ENCODE measurements at regions not wholly inside any gene's neighbourhood (a gene's known extent, or its start where the extent isn't known, plus 50 kb on each side); places are given as distances from the start of the nearest gene placed in this dataset.

DNA sequence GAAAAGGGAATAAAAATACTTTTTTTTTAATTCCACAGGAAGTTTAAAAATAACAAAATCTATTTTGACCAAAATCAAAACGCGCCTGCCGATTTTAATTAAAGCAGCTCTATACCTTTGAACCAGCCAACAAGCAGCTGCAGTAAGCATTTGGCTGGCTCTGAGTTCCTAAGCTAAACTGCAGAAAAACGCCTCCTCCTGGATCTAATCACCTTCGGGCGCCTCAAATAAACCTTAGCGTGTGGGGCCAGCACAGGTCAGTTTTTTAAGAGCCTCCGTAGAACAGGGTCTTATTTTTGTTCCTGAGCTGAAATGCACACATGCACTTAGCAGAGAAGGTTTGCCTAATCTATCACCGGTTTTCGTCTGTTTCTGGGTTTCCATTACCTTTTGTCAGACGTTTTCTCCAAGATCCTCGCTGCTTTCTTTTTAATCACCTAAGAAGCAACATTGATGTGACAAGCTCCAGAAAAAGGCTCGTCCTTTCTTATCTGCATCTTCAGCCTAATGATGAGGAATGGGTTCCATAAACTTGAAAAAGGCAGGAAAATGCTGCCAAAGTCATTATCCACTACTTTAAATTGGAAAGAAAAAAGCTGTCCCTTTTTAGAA lies 64.7 kb upstream of the HNRNPA3 start:
- no peak for TF ChIP-seq CTCF (conservative IDR thresholded peaks at IDR 0.05; ENCODE audit: control insufficient read depth, insufficient read depth, low read depth, low read length)
- no peak overlapping the region for H3K4me3 ChIP-seq (ENCODE audit: control insufficient read depth, low read depth, low read length)
- no peak for DNase-seq (ENCODE audit: low read depth)

- peak; percentile 91 for TF ChIP-seq CTCF (conservative IDR thresholded peaks at IDR 0.05; ENCODE audit: control insufficient read depth, insufficient read depth, low read depth, low read length)
- peak; percentile 68 for DNase-seq (ENCODE audit: low read depth)
- H3K4me3 ChIP-seq (ENCODE audit: control insufficient read depth, low read depth, low read length) = peak overlapping the region; percentile 23
Measured at GRCh38 chr2:177148477-177149154, 64.0 kb upstream of the HNRNPA3 start.

GRCh38 chr2:177149155-177149503 lies 63.5 kb upstream of the HNRNPA3 start:
- H3K4me3 ChIP-seq (ENCODE audit: control insufficient read depth, low read depth, low read length) = no peak overlapping the region
- no peak for DNase-seq (ENCODE audit: low read depth)
- TF ChIP-seq CTCF (conservative IDR thresholded peaks at IDR 0.05; ENCODE audit: control insufficient read depth, insufficient read depth, low read depth, low read length) = no peak

GRCh38 chr2:177153805-177154204 lies 58.8 kb upstream of the HNRNPA3 start:
- no peak for TF ChIP-seq CTCF (conservative IDR thresholded peaks at IDR 0.05; ENCODE audit: control insufficient read depth, insufficient read depth, low read depth, low read length)
- DNase-seq (ENCODE audit: low read depth) = no peak
- no peak overlapping the region for H3K4me3 ChIP-seq (ENCODE audit: control insufficient read depth, low read depth, low read length)

DNA sequence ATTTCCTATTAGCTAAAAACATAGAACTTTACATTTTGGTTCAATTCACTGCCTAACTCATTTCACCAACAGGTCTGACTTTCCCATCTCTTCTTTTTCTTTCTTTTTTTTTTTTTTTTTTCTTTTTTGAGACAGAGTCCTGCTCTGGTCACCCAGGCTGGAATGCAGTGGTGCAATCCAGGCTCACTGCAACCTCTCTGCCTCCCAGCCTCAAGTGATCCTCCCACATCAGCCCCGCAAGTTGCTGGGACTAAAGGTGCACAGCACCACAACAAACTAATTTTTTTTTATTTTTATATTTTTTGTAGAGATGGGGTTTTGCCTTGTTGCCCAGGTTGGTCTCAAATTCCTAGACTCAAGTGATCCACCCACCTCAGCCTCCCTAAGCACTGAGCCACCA lies 57.8 kb upstream of the HNRNPA3 start:
- no peak overlapping the region for H3K4me3 ChIP-seq (ENCODE audit: control insufficient read depth, low read depth, low read length)
- no peak for TF ChIP-seq CTCF (conservative IDR thresholded peaks at IDR 0.05; ENCODE audit: control insufficient read depth, insufficient read depth, low read depth, low read length)
- no peak for DNase-seq (ENCODE audit: low read depth)

DNA sequence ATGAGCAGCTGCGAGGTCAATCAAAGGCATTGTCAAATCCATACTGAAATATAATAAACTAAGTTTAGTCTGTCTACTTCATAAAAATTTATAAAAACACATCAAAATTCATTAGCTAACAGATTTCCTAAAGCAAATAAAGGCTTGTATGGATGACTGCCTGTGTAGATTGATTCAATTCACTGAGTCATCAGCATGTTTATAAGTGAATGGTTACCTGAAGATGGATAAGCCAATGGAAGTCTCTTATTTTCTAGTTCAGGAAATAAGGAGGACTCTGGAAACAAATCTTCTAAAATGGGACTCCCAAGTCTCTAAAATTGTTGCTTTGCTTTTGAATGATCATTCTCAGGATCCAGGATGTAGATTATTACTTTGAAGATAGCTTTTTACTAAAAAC lies 57.0 kb upstream of the HNRNPA3 start:
- TF ChIP-seq CTCF (conservative IDR thresholded peaks at IDR 0.05; ENCODE audit: control insufficient read depth, insufficient read depth, low read depth, low read length) = no peak
- no peak overlapping the region for H3K4me3 ChIP-seq (ENCODE audit: control insufficient read depth, low read depth, low read length)
- no peak for DNase-seq (ENCODE audit: low read depth)
